ENCODE measurements at regions not wholly inside any gene's neighbourhood (a gene's known extent, or its start where the extent isn't known, plus 50 kb on each side); places are given as distances from the start of the nearest gene placed in this dataset.
"Not testable (repeated sequence)": the region's sequence is repeated elsewhere in the genome, so short reads cannot be mapped to it uniquely, and the experiment has no call there.

GRCh38 chr1:30101487-30102227 is 621.7 kb downstream of the MATN1 start:
- no peak for ATAC-seq
- WGBS, 2 donors (ENCODE audit: low coverage in 1 of 2): 17% methylated on average over 2 of the region's 9 CpGs; no CpG with 5 or more reads in 1 of the 2 donors

DNA sequence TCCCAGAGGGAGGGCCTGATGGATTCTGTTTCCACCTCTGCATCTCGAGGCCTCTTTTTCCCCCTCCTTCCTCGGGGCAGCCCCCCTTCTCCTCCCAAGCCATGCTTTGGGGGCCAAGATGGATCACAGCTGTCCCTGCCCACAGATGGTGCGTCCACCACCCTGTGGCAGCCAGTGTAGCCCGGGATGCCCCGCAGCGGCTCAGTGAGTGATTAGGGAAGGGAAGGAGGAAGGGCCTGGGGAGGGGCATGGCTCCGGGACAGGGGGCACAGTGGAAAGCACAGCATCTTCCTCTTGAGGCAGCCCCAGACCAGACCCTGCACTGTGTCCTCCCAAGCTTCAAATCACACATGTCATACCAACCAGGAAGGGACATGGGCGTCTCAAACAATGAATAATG is 622.4 kb downstream of the MATN1 start:
- no peak overlapping the region for H3K27ac ChIP-seq

More at GRCh38 chr1:30101487-30102227, 621.7 kb downstream of the MATN1 start:
- H3K9me3 ChIP-seq: no peaks in the 10 kb centered on the region
- no peak overlapping the region for H3K27ac ChIP-seq
- no peaks in the 10 kb centered on the region for H3K4me1 ChIP-seq
- H3K36me3 ChIP-seq: no peaks in the 10 kb centered on the region
- no peak for TF ChIP-seq POLR2A (IDR thresholded peaks at IDR 0.05)
- no peak for TF ChIP-seq CTCF (IDR thresholded peaks at IDR 0.05)
- no peak for TF ChIP-seq EP300 (IDR thresholded peaks at IDR 0.05)
- no peak for TF ChIP-seq POLR2AphosphoS5 (IDR thresholded peaks at IDR 0.05)
- H3K4me3 ChIP-seq: no peak overlapping the region
- H3K27me3 ChIP-seq: peaks cover 85% of the 10 kb centered on the region

GRCh38 chr1:30100524-30100862 is 622.9 kb downstream of the MATN1 start:
- TF ChIP-seq CTCF (IDR thresholded peaks at IDR 0.05): no peak
- Histone ChIP-seq H3K27me3 (peaks cover 76% of the 10 kb centered on the region), H3K4me3 (no peak overlapping the region), H3K9me3 (no peaks in the 10 kb centered on the region), H3K27ac (no peak overlapping the region), H3K36me3 (no peaks in the 10 kb centered on the region), H3K4me1 (no peaks in the 10 kb centered on the region)
- ATAC-seq: no peak
- 0% methylated on average over 1 of the region's 4 CpGs; no CpG with 5 or more reads in 1 of the 2 donors for WGBS, 2 donors (ENCODE audit: low coverage in 1 of 2)

More for the DNA sequence above, 622.4 kb downstream of the MATN1 start:
- ATAC-seq: no peak
- H3K4me3 ChIP-seq: no peak overlapping the region
- no peak for TF ChIP-seq CTCF (IDR thresholded peaks at IDR 0.05)
- H3K4me1 ChIP-seq: no peaks in the 10 kb centered on the region
- WGBS, 2 donors (ENCODE audit: low coverage in 1 of 2): 48% methylated on average over 2 of the region's 8 CpGs; no CpG with 5 or more reads in 1 of the 2 donors
- no peaks in the 10 kb centered on the region for H3K36me3 ChIP-seq
- H3K9me3 ChIP-seq: no peaks in the 10 kb centered on the region
- peaks cover 81% of the 10 kb centered on the region for H3K27me3 ChIP-seq

DNA sequence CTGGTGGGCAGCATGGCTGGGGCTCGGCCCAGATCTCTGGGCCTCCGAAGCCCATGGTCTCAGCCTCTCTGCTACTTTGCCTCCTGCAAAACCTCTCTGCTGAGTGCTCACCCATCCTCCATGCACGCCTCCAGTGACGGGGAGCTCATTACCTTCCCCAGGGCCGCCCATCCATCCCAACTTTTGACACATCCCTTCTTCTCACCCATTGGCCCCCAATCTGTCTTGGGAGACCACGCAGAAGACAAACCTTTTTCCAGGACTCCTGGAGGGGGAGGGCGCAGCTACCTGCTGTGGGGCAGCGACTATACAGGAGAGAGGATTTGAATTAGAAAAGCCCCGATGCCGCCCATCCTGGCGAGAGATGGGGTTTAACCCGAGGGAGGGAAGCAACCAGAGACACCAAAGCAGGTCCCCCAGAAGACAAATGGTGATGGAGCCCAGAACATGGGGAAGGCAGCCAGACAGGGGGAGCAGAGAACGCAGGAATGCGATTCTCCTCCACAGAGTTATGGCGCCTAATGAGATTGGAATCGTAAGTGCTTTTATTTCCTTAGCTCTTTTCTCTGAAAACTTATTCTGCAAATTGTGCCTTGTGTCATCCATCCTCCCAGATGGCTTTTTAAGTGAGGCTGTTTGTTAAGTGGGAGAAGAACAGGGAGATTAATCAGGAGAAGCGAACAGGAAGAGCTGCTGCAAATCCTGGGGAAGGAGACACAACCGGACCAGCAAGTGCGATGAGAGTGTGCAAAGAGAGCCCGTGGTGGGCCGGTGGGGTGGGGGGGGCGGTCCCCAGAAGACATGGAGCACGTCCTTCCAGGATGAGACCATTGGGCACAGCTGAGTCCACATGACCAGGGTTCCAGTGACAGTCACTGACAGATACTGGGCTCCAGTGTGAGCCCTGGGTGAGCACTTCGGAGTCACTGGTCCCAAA is 623.5 kb downstream of the MATN1 start:
- no peak overlapping the region for H3K27ac ChIP-seq
- TF ChIP-seq CTCF (IDR thresholded peaks at IDR 0.05): no peak
- no peak for TF ChIP-seq POLR2A (IDR thresholded peaks at IDR 0.05)
- no peak for TF ChIP-seq EP300 (IDR thresholded peaks at IDR 0.05)
- no peak for TF ChIP-seq POLR2AphosphoS5 (IDR thresholded peaks at IDR 0.05)
- 35 to 72% methylated on average over 7 to 11 of the region's 24 CpGs for WGBS, 2 donors (ENCODE audit: low coverage in 1 of 2)
- H3K36me3 ChIP-seq: no peaks in the 10 kb centered on the region
- ATAC-seq: no peak
- H3K9me3 ChIP-seq: no peaks in the 10 kb centered on the region
- H3K4me3 ChIP-seq: no peak overlapping the region
- peaks cover 70% of the 10 kb centered on the region for H3K27me3 ChIP-seq
- no peaks in the 10 kb centered on the region for H3K4me1 ChIP-seq

- not testable (repeated sequence) for H3K4me3 ChIP-seq, H3K27ac ChIP-seq, H3K36me3 ChIP-seq, H3K4me1 ChIP-seq, ATAC-seq
- Histone ChIP-seq H3K9me3 (peaks cover 0 to 14% (median 0%) of the 10 kb centered on the region in 3 donors), H3K27me3 (peaks cover 52% of the 10 kb centered on the region)
- 93 to 100% methylated on average over 2 of the region's 3 CpGs for WGBS, 2 donors (ENCODE audit: low coverage in 1 of 2)
These were observed 625.5 kb downstream of the MATN1 start for GRCh38 chr1:30097851-30098250.
